Activated CD4-positive, alpha-beta T cell treated with anti-CD3 and anti-CD28 coated beads for 36 hours (primary cell): ENCODE measurements at regions not wholly inside any gene's neighbourhood (a gene's known extent, or its start where the extent isn't known, plus 50 kb on each side); places are given as distances from the start of the nearest gene placed in this dataset.

Source experiments
- ATAC-seq: fragments of 200-7000 bp; cut with Tn5 transposase; one replicate; pipeline ENCODE4 v1.10.0; 2021; ENCODE audit warnings: mild to moderate bottlenecking, moderate library complexity
- CTCF ChIA-PET: fragments of 350-600 bp; sonication (Branson Sonifier 250); formaldehyde crosslinking; loops from one replicate; lab custom pipeline; 2021; ENCODE audit warnings: antibody characterized with exemption; lab: Charles Lee
- POLR2A ChIA-PET: fragments of 350-600 bp; sonication (Branson Sonifier 250); formaldehyde crosslinking; loops from one replicate; lab custom pipeline; 2021; ENCODE audit warnings: antibody characterized with exemption, inconsistent platforms; lab: Charles Lee
- DNase-seq: peaks from one replicate; pipeline ENCODE4 v3.0.0-alpha.2; 2020
- H3K27ac Mint-ChIP-seq: one replicate; pipeline ENCODE4 v1.8.0; 2021; ENCODE audit warnings: mixed read lengths
- H3K27me3 Mint-ChIP-seq: one replicate; pipeline ENCODE4 v1.8.0; 2021; ENCODE audit warnings: mixed read lengths
- H3K36me3 Mint-ChIP-seq: one replicate; pipeline ENCODE4 v1.8.0; 2021; ENCODE audit warnings: low read depth, mixed read lengths
- H3K4me1 Mint-ChIP-seq: one replicate; pipeline ENCODE4 v1.8.0; 2021; ENCODE audit warnings: mixed read lengths
- H3K4me3 Mint-ChIP-seq: one replicate; pipeline ENCODE4 v1.8.0; 2021; ENCODE audit warnings: mild to moderate bottlenecking, moderate library complexity, mixed read lengths
- H3K9me3 Mint-ChIP-seq: one replicate; pipeline ENCODE4 v1.8.0; 2021; ENCODE audit warnings: low read depth, mixed read lengths
- intact Hi-C, 2 experiments: fragments of 100-400 bp; cut with DNase I in 1 of 2; cut with micrococcal nuclease in 1 of 2; formaldehyde crosslinking; loops; one replicate each; pipeline versions ENCODE4 v1.14.2 to v1.15.1; 2022 to 2024; cut with DNase I, micrococcal nuclease

DNA sequence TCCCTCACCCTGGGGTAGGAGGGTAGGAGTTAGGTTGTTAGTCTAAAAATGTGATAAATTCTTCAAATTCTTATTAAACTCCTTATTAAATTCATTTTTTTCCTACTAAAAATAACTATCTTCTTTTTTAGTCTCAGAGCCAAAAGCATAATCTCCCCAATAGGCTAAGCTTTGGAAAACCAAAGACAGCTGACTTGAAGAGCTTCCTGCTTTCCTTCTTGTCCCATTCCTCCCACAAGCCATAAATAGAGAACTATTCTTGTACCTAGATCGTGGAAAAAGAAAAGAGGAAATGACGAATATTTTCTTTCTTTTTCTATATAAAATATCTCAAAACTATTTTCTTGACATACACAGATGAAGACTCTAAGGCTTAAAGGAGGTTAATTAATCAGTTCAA lies 486.9 kb downstream of the CDH8 start:
- H3K9me3 Mint-ChIP-seq, result peaks cover 18% of the 10 kb centered on the region
- ChIA-PET CTCF (no interaction called here), POLR2A (no interaction called here)
- no peaks in the 10 kb centered on the region for H3K36me3 Mint-ChIP-seq
- no peaks in the 10 kb centered on the region for H3K27me3 Mint-ChIP-seq
- DNase-seq, result no peak
- H3K4me1 Mint-ChIP-seq, result no peaks in the 10 kb centered on the region
- ATAC-seq, result no peak
- no peak overlapping the region for H3K27ac Mint-ChIP-seq
- no peak overlapping the region for H3K4me3 Mint-ChIP-seq
- intact Hi-C loops, result no loop called here

DNA sequence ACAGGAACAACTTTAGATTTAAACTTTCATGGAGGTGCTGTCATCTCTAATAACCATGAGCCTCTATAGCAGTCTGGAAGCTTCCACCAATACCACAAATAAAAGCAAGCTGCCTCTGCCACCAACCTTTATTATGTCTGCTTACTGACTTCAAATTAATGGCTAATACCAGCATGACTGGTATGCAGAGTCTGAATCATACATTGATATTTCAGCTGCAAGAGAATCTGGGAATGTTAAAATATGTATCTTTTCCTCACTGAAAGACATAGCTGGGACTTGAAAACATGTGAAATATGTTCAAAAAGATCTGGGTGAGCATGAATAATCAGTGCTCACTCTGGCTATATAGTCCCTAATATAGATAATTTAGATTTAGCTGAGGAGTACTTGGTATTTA lies 488.6 kb downstream of the CDH8 start:
- H3K9me3 Mint-ChIP-seq, result peaks cover 13% of the 10 kb centered on the region
- no peaks in the 10 kb centered on the region for H3K4me1 Mint-ChIP-seq
- DNase-seq, result no peak
- H3K4me3 Mint-ChIP-seq, result no peak overlapping the region
- CTCF ChIA-PET, result no interaction called here
- H3K36me3 Mint-ChIP-seq, result no peaks in the 10 kb centered on the region
- POLR2A ChIA-PET, result no interaction called here
- intact Hi-C loops, result no loop called here
- no peak for ATAC-seq
- H3K27ac Mint-ChIP-seq, result no peak overlapping the region
- no peaks in the 10 kb centered on the region for H3K27me3 Mint-ChIP-seq

DNA sequence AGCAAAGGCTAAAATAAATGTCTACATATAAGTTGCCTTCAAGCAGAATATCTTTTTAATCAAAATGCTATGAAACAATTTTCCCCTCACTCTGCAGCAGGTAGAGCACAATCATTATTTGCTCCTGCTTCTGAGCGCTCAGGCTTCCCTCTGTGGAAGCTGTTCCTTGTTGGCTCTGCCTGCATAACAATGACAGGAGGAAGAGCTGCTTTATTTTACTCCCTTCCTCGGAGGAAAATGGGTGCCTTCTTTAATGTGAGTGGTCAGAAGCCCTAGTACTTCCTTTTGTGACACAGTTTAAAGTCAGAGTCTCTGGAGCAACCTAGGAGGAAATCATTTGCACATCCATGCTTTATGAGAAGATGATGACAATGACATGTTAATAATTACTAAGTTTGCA lies 492.1 kb downstream of the CDH8 start:
- POLR2A ChIA-PET, result no interaction called here
- no peaks in the 10 kb centered on the region for H3K27me3 Mint-ChIP-seq
- CTCF ChIA-PET, result no interaction called here
- no peak overlapping the region for H3K4me3 Mint-ChIP-seq
- ATAC-seq, result no peak
- H3K36me3 Mint-ChIP-seq, result no peaks in the 10 kb centered on the region
- intact Hi-C loops, result no loop called here
- no peak overlapping the region for H3K27ac Mint-ChIP-seq
- H3K4me1 Mint-ChIP-seq, result no peaks in the 10 kb centered on the region
- DNase-seq, result no peak
- peaks cover 9% of the 10 kb centered on the region for H3K9me3 Mint-ChIP-seq

DNA sequence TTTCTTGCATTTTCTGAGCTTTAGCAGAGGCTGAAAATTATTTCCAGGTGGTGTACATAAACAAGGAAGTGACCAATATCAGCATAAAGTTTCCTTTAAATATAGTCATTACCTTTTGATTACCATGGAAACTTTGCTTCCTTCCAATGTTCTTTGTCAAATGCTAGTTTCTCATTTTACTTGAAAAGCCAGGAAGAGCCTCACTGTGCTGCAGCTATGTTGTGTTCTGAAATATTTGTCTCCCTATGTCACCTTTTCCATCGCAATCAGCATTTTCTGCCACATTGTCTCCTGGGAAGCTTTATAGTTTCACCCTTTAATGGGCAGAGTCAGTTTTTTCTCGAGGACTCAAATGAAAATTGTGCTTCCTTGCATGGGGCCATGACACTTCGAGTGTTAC lies 496.0 kb downstream of the CDH8 start:
- ATAC-seq, result no peak
- Mint-ChIP-seq H3K27me3 (no peaks in the 10 kb centered on the region), H3K36me3 (no peaks in the 10 kb centered on the region), H3K9me3 (peaks cover 16% of the 10 kb centered on the region), H3K27ac (no peak overlapping the region), H3K4me1 (no peaks in the 10 kb centered on the region), H3K4me3 (no peak overlapping the region)
- POLR2A ChIA-PET, result no interaction called here
- no peak for DNase-seq
- intact Hi-C loops, result no loop called here
- CTCF ChIA-PET, result no interaction called here

DNA sequence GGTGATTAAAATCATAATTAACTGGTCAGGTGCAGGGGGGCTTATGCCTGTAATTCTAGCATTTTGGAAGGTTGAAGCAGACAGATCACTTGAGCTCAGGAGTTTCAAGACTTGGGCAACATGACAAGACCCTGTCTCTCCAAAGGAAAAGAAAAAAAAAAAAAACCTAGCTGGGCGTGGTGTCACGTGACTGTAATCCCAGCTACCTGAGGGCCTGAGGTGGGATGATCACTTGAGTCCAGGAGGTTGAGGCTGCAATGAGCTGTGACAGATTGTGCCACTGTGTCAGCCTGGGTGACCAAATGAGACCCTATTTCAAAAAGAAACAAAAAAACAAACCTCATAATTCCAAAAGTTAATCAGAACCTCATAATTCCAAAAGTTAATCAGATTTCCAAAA lies 505.5 kb downstream of the CDH8 start:
- Mint-ChIP-seq H3K27me3 (no peaks in the 10 kb centered on the region), H3K4me3 (no peak overlapping the region), H3K27ac (no peak overlapping the region), H3K36me3 (no peaks in the 10 kb centered on the region), H3K4me1 (no peaks in the 10 kb centered on the region), H3K9me3 (peaks cover 21% of the 10 kb centered on the region)
- POLR2A ChIA-PET, result no interaction called here
- no peak for DNase-seq
- intact Hi-C loops, result no loop called here
- CTCF ChIA-PET, result no interaction called here
- no peak for ATAC-seq

DNA sequence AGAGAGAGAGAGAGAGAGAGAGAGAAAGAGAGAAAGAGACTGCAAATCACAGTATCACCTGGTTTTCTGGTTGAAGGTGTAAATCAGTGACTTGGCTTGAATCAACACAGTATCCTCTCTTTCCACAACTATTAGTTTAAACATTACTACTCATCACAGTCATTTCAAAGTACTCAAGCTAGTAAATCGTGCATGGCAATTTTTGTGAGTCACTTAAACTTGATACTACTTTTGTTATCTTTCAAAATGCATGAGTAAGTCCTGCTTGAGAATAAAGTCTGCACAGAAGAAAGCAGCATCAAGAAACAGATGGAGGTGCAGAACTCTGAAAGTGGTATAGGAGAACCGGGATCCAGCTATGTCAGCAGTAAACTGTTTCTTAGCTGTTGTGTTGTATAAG lies 535.4 kb downstream of the CDH8 start:
- H3K4me3 Mint-ChIP-seq, result no peak overlapping the region
- H3K27ac Mint-ChIP-seq, result no peak overlapping the region
- peaks cover 4% of the 10 kb centered on the region for H3K9me3 Mint-ChIP-seq
- DNase-seq (no peak), ATAC-seq (no peak)
- H3K4me1 Mint-ChIP-seq, result no peaks in the 10 kb centered on the region
- no peaks in the 10 kb centered on the region for H3K27me3 Mint-ChIP-seq
- intact Hi-C loops, result no loop called here
- POLR2A ChIA-PET, result no interaction called here
- CTCF ChIA-PET, result no interaction called here
- no peaks in the 10 kb centered on the region for H3K36me3 Mint-ChIP-seq

DNA sequence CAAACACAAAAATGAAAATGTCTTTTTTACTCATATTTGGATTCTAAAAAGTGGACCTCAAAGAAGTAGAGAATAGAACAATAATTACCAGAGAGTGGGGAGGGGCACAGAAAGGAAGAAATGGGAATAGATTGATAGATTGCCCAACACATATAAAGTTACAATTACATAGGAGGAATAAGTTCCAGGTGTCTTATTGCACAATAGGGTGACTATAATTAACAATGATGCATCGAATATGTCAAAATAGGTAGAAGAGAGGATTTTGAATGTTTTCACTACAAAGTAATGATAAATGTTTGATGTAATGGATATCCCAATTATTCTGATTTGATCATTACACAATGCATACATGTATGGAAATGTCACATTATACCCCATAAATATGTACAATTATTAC lies 556.0 kb downstream of the CDH8 start:
- H3K27me3 Mint-ChIP-seq, result no peaks in the 10 kb centered on the region
- intact Hi-C loops, result no loop called here
- POLR2A ChIA-PET, result no interaction called here
- H3K36me3 Mint-ChIP-seq, result no peaks in the 10 kb centered on the region
- CTCF ChIA-PET, result no interaction called here
- no peak overlapping the region for H3K27ac Mint-ChIP-seq
- peaks cover 21% of the 10 kb centered on the region for H3K9me3 Mint-ChIP-seq
- ATAC-seq (no peak), DNase-seq (no peak)
- H3K4me1 Mint-ChIP-seq, result no peaks in the 10 kb centered on the region
- no peak overlapping the region for H3K4me3 Mint-ChIP-seq

DNA sequence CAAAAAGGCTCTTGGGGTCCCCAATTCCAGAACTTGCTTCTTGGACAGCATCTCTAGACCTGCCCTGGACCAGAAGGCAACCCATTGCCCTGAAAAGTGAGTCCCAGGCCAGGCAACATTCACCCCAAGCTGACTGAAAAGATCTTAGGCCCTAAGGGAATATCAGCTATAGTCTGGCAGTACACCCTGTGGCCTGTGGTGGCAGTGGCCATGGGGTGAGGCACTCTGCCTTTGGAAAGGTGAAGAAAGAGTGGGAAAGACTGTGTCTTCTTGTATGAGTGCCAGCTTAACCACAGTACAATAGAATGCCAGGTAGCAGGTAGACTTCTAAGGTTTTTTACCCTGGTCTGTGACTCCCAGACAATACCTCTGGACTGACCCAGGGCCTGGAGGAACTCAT lies 564.5 kb downstream of the CDH8 start:
- H3K27ac Mint-ChIP-seq, result no peak overlapping the region
- ChIA-PET POLR2A (no interaction called here), CTCF (no interaction called here)
- DNase-seq (no peak), ATAC-seq (no peak)
- no peak overlapping the region for H3K4me3 Mint-ChIP-seq
- no peaks in the 10 kb centered on the region for H3K36me3 Mint-ChIP-seq
- H3K27me3 Mint-ChIP-seq, result no peaks in the 10 kb centered on the region
- intact Hi-C loops, result no loop called here
- peaks cover 19% of the 10 kb centered on the region for H3K9me3 Mint-ChIP-seq
- no peaks in the 10 kb centered on the region for H3K4me1 Mint-ChIP-seq

DNA sequence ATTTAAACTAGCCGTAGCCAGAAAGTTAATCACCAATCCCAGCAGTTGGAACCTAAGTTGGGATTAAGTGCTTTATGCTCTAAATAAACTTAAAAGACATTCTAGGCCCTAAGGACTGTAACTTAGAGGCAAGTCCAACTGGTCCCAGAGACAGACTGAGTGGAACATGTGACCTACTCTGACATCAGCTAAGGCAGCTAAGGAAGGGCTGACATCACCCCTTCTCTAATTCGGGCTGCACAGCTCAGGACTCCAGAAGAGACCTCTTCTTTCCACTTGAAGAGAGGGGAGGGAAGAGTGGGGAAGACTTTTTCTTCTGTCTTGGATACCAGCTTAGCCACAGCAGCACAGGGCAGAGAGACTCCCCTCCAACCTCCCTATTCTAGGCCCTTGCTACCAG lies 565.2 kb downstream of the CDH8 start:
- Mint-ChIP-seq H3K4me3 (no peak overlapping the region), H3K27ac (no peak overlapping the region), H3K36me3 (no peaks in the 10 kb centered on the region), H3K9me3 (peaks cover 16% of the 10 kb centered on the region), H3K27me3 (no peaks in the 10 kb centered on the region), H3K4me1 (no peaks in the 10 kb centered on the region)
- intact Hi-C loops, result no loop called here
- ChIA-PET POLR2A (no interaction called here), CTCF (no interaction called here)
- no peak for DNase-seq
- no peak for ATAC-seq

DNA sequence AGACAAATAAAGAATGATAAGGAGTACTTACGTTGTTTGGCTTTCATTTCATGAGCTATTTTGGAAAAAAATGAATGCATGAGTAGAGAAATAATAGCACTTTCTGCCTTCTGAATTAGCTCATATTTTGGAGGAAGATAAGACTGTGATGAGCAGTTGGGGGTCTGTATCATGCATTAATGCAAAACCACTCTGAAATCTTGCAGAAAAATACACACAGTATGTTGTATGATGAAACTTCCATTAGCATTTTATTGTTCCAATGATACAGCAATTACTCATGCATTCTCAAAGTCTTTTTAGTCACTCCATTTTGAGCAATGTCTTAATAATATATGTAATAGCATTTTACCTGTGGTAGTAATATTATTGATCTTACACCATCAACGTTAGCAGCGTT lies 571.0 kb downstream of the CDH8 start:
- H3K36me3 Mint-ChIP-seq, result no peaks in the 10 kb centered on the region
- no peak overlapping the region for H3K27ac Mint-ChIP-seq

DNA sequence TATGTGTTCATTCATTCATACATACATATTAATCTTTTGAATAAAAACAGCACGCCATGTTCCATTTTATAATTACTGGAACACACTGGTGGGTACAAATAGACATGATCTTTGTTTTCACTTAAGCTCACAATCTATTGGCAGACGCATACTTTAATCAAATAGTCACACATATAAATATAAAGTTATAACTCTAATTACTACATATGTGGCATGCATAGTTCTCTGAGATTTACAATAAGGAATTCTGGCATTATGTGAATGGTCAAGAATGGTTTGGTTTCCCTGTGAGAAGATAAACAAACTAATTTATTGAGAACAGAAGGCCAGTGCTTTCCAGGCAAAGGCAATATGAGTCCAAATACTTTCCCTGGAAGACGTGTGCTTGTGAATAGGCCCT lies 576.2 kb downstream of the CDH8 start:
- no peaks in the 10 kb centered on the region for H3K27me3 Mint-ChIP-seq
- CTCF ChIA-PET, result no interaction called here
- ATAC-seq (no peak), DNase-seq (no peak)
- intact Hi-C loops, result no loop called here
- H3K27ac Mint-ChIP-seq, result no peak overlapping the region
- H3K4me1 Mint-ChIP-seq, result no peaks in the 10 kb centered on the region
- POLR2A ChIA-PET, result no interaction called here
- no peak overlapping the region for H3K4me3 Mint-ChIP-seq
- H3K9me3 Mint-ChIP-seq, result peaks cover 23% of the 10 kb centered on the region
- H3K36me3 Mint-ChIP-seq, result no peaks in the 10 kb centered on the region

More for the DNA sequence above, 571.0 kb downstream of the CDH8 start:
- intact Hi-C loops, result no loop called here
- Mint-ChIP-seq H3K4me3 (no peak overlapping the region), H3K4me1 (no peaks in the 10 kb centered on the region), H3K27me3 (no peaks in the 10 kb centered on the region), H3K9me3 (peaks cover 22% of the 10 kb centered on the region)
- CTCF ChIA-PET, result no interaction called here
- ATAC-seq (no peak), DNase-seq (no peak)
- POLR2A ChIA-PET, result no interaction called here

DNA sequence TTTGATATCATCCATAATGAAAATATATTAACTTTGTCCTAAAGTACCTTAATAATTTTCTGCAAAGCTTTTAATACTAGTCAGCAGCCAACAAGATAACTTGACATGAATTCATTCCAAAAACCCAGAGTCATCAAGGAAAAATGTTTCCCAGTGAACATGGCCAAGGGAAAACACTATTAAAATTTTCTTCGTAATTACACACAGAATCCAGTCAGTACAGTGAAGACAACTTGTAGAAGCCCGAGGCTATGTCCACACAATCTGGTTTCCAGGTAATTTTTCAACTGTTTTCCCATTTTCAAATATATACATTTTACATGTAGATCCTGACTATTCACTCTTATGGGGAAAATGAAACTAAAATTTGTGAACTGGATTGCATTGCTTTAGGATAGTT lies 600.9 kb downstream of the CDH8 start:
- DNase-seq (no peak), ATAC-seq (no peak)
- Mint-ChIP-seq H3K9me3 (peaks cover 20% of the 10 kb centered on the region), H3K4me3 (no peak overlapping the region), H3K36me3 (no peaks in the 10 kb centered on the region), H3K27me3 (no peaks in the 10 kb centered on the region), H3K27ac (no peak overlapping the region), H3K4me1 (no peaks in the 10 kb centered on the region)
- intact Hi-C loops, result no loop called here
- ChIA-PET CTCF (no interaction called here), POLR2A (no interaction called here)

DNA sequence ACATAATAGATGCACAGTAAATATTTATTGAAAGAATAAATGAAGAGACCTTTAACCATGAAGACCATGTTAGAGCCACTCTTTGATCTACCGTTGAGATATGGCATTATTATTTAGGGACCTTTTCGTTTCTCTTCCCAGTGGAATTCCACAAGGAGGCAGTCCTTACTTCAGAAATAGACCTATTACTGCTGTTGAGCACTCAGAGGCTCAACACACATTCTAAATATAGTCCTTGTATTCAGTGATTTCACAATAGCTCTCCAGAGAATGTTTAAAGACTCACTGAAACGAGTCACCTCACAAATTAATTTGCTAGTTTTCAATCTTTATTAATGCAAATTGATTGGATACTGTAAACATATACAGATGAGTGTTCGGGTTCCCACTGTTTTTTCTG lies 603.8 kb downstream of the CDH8 start:
- intact Hi-C loops, result no loop called here
- Mint-ChIP-seq H3K36me3 (no peaks in the 10 kb centered on the region), H3K27me3 (no peaks in the 10 kb centered on the region), H3K9me3 (peaks cover 16% of the 10 kb centered on the region), H3K27ac (no peak overlapping the region), H3K4me3 (no peak overlapping the region), H3K4me1 (no peaks in the 10 kb centered on the region)
- DNase-seq, result no peak
- ATAC-seq, result no peak
- POLR2A ChIA-PET, result no interaction called here
- CTCF ChIA-PET, result no interaction called here
